Kidney (tissue), 13 donors: ENCODE measurements at regions not wholly inside any gene's neighbourhood (a gene's known extent, or its start where the extent isn't known, plus 50 kb on each side); places are given as distances from the start of the nearest gene placed in this dataset.

Experiments used
- DNase-seq, 5 donors: peaks; one replicate each; pipeline ENCODE4 v3.0.0-alpha.2; 2013 to 2020
- FAIRE-seq: peaks from 2 replicates; lab custom pipeline; 2012; peaks lifted over from hg19 to GRCh38; lab: Jason Lieb, UNC
- H3K27ac ChIP-seq, 2 donors: one replicate each; pipeline ENCODE4 v1.7.0; 2013; ENCODE audit warnings: low read depth in 2 of 2, low read length in 2 of 2, inconsistent platforms in 1 of 2
- H3K27me3 ChIP-seq: one replicate; pipeline ENCODE4 v1.7.1; 2013; ENCODE audit warnings: low read length, inconsistent platforms; ENCODE audit not compliant: control insufficient read depth, insufficient read depth
- H3K36me3 ChIP-seq, 3 donors: one replicate each; pipeline versions ENCODE4 v1.7.0 to v1.7.1; 2013; ENCODE audit warnings: low read length in 3 of 3, control low read depth in 1 of 3, inconsistent platforms in 1 of 3; ENCODE audit not compliant: insufficient read depth in 3 of 3, control insufficient read depth in 2 of 3
- H3K4me1 ChIP-seq, 3 donors: one replicate each; pipeline versions ENCODE4 v1.7.0 to v1.7.1; 2013; ENCODE audit warnings: low read length in 3 of 3, inconsistent platforms in 1 of 3, low read depth in 1 of 3; ENCODE audit not compliant: control insufficient read depth in 2 of 3, insufficient read depth in 2 of 3
- H3K4me3 ChIP-seq, 3 donors: one replicate each; pipeline versions ENCODE4 v1.7.0 to v1.8.1; 2013; ENCODE audit warnings: low read length in 3 of 3, control low read depth in 1 of 3, inconsistent platforms in 1 of 3
- H3K9ac ChIP-seq, 3 donors: one replicate each; pipeline versions ENCODE4 v1.7.0 to v1.7.1; 2013; ENCODE audit warnings: low read length in 3 of 3, control low read depth in 1 of 3, inconsistent platforms in 1 of 3
- H3K9me3 ChIP-seq, 3 donors: one replicate each; pipeline versions ENCODE4 v1.7.0 to v1.7.1; 2013; ENCODE audit warnings: low read length in 3 of 3, control low read depth in 1 of 3, inconsistent platforms in 1 of 3; ENCODE audit not compliant: control insufficient read depth in 2 of 3, insufficient read depth in 1 of 3
- CTCF ChIP-seq: IDR thresholded peaks from 3 replicates; pipeline ENCODE4 v1.5.1; 2012; ENCODE audit warnings: mild to moderate bottlenecking, moderate library complexity, borderline replicate concordance; ENCODE audit not compliant: insufficient read depth; ENCODE audit errors: extremely low read depth
- intact Hi-C: fragments of 100-400 bp; cut with DNase I; formaldehyde crosslinking; loops from one replicate; pipeline ENCODE4 v1.11.1; 2022
- donor health status: control.
- donor health status: control.
- donor health status: control.
- donor health status: control.
- donor health status: control.
- donor health status: DM: yes; HTN: yes; CAD: no.
- donor health status: Normal renal cell carcinoma (clear cell type).

- Histone ChIP-seq H3K4me3 (no peak overlapping the region), H3K4me1 (no peaks in the 10 kb centered on the region), H3K27ac (no peak overlapping the region), H3K36me3 (no peaks in the 10 kb centered on the region), H3K9me3 (peaks cover 0 to 5% (median 0%) of the 10 kb centered on the region in 3 donors), H3K27me3 (no peaks in the 10 kb centered on the region), H3K9ac (no peak overlapping the region)
- FAIRE-seq, result no peak
- DNase-seq, result no peak
- intact Hi-C loops, result no loop called here
- TF ChIP-seq CTCF, result no peak
Observed at GRCh38 chr10:78166261-78166660, 132.6 kb downstream of the RPS24 start.

GRCh38 chr10:78169214-78169613 lies 135.6 kb downstream of the RPS24 start:
- Histone ChIP-seq H3K9ac (no peak overlapping the region), H3K9me3 (no peaks in the 10 kb centered on the region), H3K27ac (no peak overlapping the region), H3K4me3 (no peak overlapping the region), H3K4me1 (no peaks in the 10 kb centered on the region), H3K27me3 (no peaks in the 10 kb centered on the region), H3K36me3 (no peaks in the 10 kb centered on the region)
- TF ChIP-seq CTCF, result no peak
- intact Hi-C loops, result no loop called here
- DNase-seq (no peak), FAIRE-seq (no peak)

- Histone ChIP-seq H3K9ac (no peak overlapping the region), H3K27me3 (no peaks in the 10 kb centered on the region), H3K9me3 (no peaks in the 10 kb centered on the region), H3K4me3 (no peak overlapping the region), H3K27ac (no peak overlapping the region), H3K36me3 (no peaks in the 10 kb centered on the region), H3K4me1 (no peaks in the 10 kb centered on the region)
- no peak for FAIRE-seq
- DNase-seq, result no peak
- intact Hi-C loops, result no loop called here
- TF ChIP-seq CTCF, result no peak
Observed at GRCh38 chr10:78170026-78170475, 136.4 kb downstream of the RPS24 start.
